ENCODE measurements at regions not wholly inside any gene's neighbourhood (a gene's known extent, or its start where the extent isn't known, plus 50 kb on each side); places are given as distances from the start of the nearest gene placed in this dataset.

GRCh38 chr4:114273238-114273637 is 293.8 kb upstream of the ARSJ start:
- no peak for TF ChIP-seq CTCF (IDR thresholded peaks at IDR 0.05)

- TF ChIP-seq CTCF (IDR thresholded peaks at IDR 0.05) = no peak
Measured at GRCh38 chr4:114277690-114278089, 298.2 kb upstream of the ARSJ start.

GRCh38 chr4:114279066-114279465 is 299.6 kb upstream of the ARSJ start:
- no peak for TF ChIP-seq CTCF (IDR thresholded peaks at IDR 0.05)

- no peak for TF ChIP-seq CTCF (IDR thresholded peaks at IDR 0.05)
Measured at GRCh38 chr4:114279711-114280110, 300.3 kb upstream of the ARSJ start.

GRCh38 chr4:114280645-114281044 is 301.2 kb upstream of the ARSJ start:
- no peak for TF ChIP-seq CTCF (IDR thresholded peaks at IDR 0.05)

GRCh38 chr4:114281164-114281960 is 301.9 kb upstream of the ARSJ start:
- no peak for TF ChIP-seq CTCF (IDR thresholded peaks at IDR 0.05)

- TF ChIP-seq CTCF (IDR thresholded peaks at IDR 0.05) = no peak
Measured at GRCh38 chr4:114282937-114283336, 303.5 kb upstream of the ARSJ start.

- TF ChIP-seq CTCF (IDR thresholded peaks at IDR 0.05) = no peak
Measured at GRCh38 chr4:114284629-114285028, 305.2 kb upstream of the ARSJ start.
